GM12864 (cell line): ENCODE measurements at regions not wholly inside any gene's neighbourhood (a gene's known extent, or its start where the extent isn't known, plus 50 kb on each side); places are given as distances from the start of the nearest gene placed in this dataset.

ENCODE experiments used
- DNase-seq: peaks from one replicate; pipeline ENCODE4 v3.0.0-alpha.2; 2011; ENCODE audit warnings: low read depth
- H3K4me3 ChIP-seq: 2 replicates; pipeline ENCODE4 v1.5.1; 2011; ENCODE audit warnings: mild to moderate bottlenecking, low read depth, low read length, control low read depth
- CTCF ChIP-seq: IDR thresholded peaks from 2 replicates; pipeline ENCODE4 v1.5.1; 2011; ENCODE audit warnings: low read depth, mild to moderate bottlenecking, moderate library complexity, low read length, control low read depth, inconsistent platforms; ENCODE audit errors: missing control alignments

- DNase-seq, result no peak
- H3K4me3 ChIP-seq, result no peak overlapping the region
- TF ChIP-seq CTCF, result no peak
These were observed 225.4 kb upstream of the ID2 start for GRCh38 chr2:8456151-8457091.

GRCh38 chr2:8457092-8457481, 224.8 kb upstream of the ID2 start:
- H3K4me3 ChIP-seq, result no peak overlapping the region
- DNase-seq, result no peak
- TF ChIP-seq CTCF, result no peak

GRCh38 chr2:8457699-8458502, 224.0 kb upstream of the ID2 start:
- no peak for TF ChIP-seq CTCF
- DNase-seq, result no peak
- no peak overlapping the region for H3K4me3 ChIP-seq

GRCh38 chr2:8458503-8459459, 223.1 kb upstream of the ID2 start:
- no peak for DNase-seq
- TF ChIP-seq CTCF, result no peak
- no peak overlapping the region for H3K4me3 ChIP-seq

- H3K4me3 ChIP-seq, result no peak overlapping the region
- no peak for DNase-seq
- TF ChIP-seq CTCF, result no peak
These were observed 222.4 kb upstream of the ID2 start for GRCh38 chr2:8459474-8459873.

GRCh38 chr2:8461341-8461740, 220.5 kb upstream of the ID2 start:
- H3K4me3 ChIP-seq, result no peak overlapping the region
- TF ChIP-seq CTCF, result no peak
- no peak for DNase-seq
